Stomach (tissue), 8 donors: ENCODE measurements at regions not wholly inside any gene's neighbourhood (a gene's known extent, or its start where the extent isn't known, plus 50 kb on each side); places are given as distances from the start of the nearest gene placed in this dataset.

Source experiments
- DNase-seq, 2 donors: peaks; one replicate each; pipeline versions ENCODE4 v3.0.0 to v3.0.0-alpha.2; 2013 to 2019
- H3K27ac ChIP-seq, 5 donors: fragments of 200-600 bp in 4 of 5; sonication (generic) in 4 of 5; one replicate each; pipeline ENCODE4 v1.5.1; 2013 to 2019; ENCODE audit warnings: mild to moderate bottlenecking in 1 of 5, moderate library complexity in 1 of 5
- H3K27me3 ChIP-seq, 3 donors: fragments of 200-600 bp; sonication (generic); one replicate each; pipeline ENCODE4 v1.5.1; 2017 to 2019; ENCODE audit warnings: mixed run types in 1 of 3
- H3K36me3 ChIP-seq, 4 donors: fragments of 200-600 bp; sonication (generic); 1 replicate in 3 of 4; 2 replicates in 1 of 4; pipeline ENCODE4 v1.5.1; 2016 to 2019
- H3K4me1 ChIP-seq, 4 donors: fragments of 200-600 bp; sonication (generic); one replicate each; pipeline ENCODE4 v1.5.1; 2016 to 2019
- H3K4me3 ChIP-seq, 4 donors: fragments of 200-600 bp; sonication (generic) in 3 of 4; one replicate each; pipeline ENCODE4 v1.5.1; 2016 to 2019; ENCODE audit warnings: mild to moderate bottlenecking in 1 of 4
- H3K9me3 ChIP-seq, 4 donors: fragments of 200-600 bp; sonication (generic); one replicate each; pipeline ENCODE4 v1.5.1; 2016 to 2019
- CTCF ChIP-seq, 7 experiments: fragments of 450-650 bp in 4 of 7; fragments of 200-600 bp in 3 of 7; sonication (generic) in 3 of 7; IDR thresholded peaks; one replicate each; pipeline ENCODE4 v1.5.1; 2016 to 2019; ENCODE audit warnings: antibody characterized with exemption in 7 of 7, control low read depth in 2 of 7, mild to moderate bottlenecking in 1 of 7
- EP300 ChIP-seq: sonication (generic); formaldehyde crosslinking; IDR thresholded peaks from one replicate; pipeline ENCODE4 v1.6.1; 2017; ENCODE audit warnings: antibody characterized with exemption
- POLR2A ChIP-seq, 4 donors: fragments of 450-650 bp; IDR thresholded peaks; one replicate each; pipeline ENCODE4 v1.6.1; 2016; ENCODE audit warnings: antibody characterized with exemption in 4 of 4, control low read depth in 2 of 4, mild to moderate bottlenecking in 1 of 4, moderate library complexity in 1 of 4
- POLR2AphosphoS5 ChIP-seq, 3 donors: sonication (generic); formaldehyde crosslinking; IDR thresholded peaks; one replicate each; pipeline ENCODE4 v1.6.1; 2016; ENCODE audit warnings: antibody characterized with exemption in 3 of 3
- WGBS, 5 donors: extraction: QIAGEN DNeasy Blood & Tissue Kit in 3 of 5; methylation state at CpG; one replicate each; pipeline versions ENCODE4 v1.1.5 to v1.1.7; 2013 to 2018; 5-methylcytosine and 5-hydroxymethylcytosine counted together
- intact Hi-C: fragments of 100-400 bp; cut with DNase I; formaldehyde crosslinking; loops from one replicate; pipeline ENCODE4 v1.15.1; 2023; ENCODE audit warnings: low total_unique reads
- donor health status: healthy with polysubstance abuse.
- donor health status: Bipolar disorder and iron deficiency.
- donor health status: healthy.

- DNase-seq, result peak in 1 of 2 donors; percentile 28
- no peaks in the 10 kb centered on the region for H3K4me1 ChIP-seq
- H3K36me3 ChIP-seq, result no peaks in the 10 kb centered on the region
- H3K27ac ChIP-seq, result no peak overlapping the region
- TF ChIP-seq POLR2AphosphoS5 (IDR thresholded peaks at IDR 0.05), result no peak
- TF ChIP-seq CTCF (IDR thresholded peaks at IDR 0.05), result no peak
- no peak for TF ChIP-seq EP300
- TF ChIP-seq POLR2A (IDR thresholded peaks at IDR 0.05), result no peak
- intact Hi-C loops, result no loop called here
- H3K27me3 ChIP-seq, result no peaks in the 10 kb centered on the region
- H3K9me3 ChIP-seq, result peaks cover 0 to 9% (median 5%) of the 10 kb centered on the region in 4 donors
- no peak overlapping the region for H3K4me3 ChIP-seq
- 56 to 68% (median 60%) methylated on average over 5 of the region's 5 CpGs for WGBS, 5 donors
Observed at GRCh38 chr1:186535388-186536133, 74.6 kb upstream of the PDC start.

GRCh38 chr1:186534401-186534800 is 73.5 kb upstream of the PDC start:
- Histone ChIP-seq H3K9me3 (peaks cover 0 to 9% (median 3%) of the 10 kb centered on the region in 4 donors), H3K36me3 (no peaks in the 10 kb centered on the region), H3K4me3 (no peak overlapping the region), H3K27me3 (no peaks in the 10 kb centered on the region), H3K27ac (no peak overlapping the region), H3K4me1 (no peaks in the 10 kb centered on the region)
- DNase-seq, result no peak
- WGBS, 5 donors, result 79 to 84% (median 80%) methylated on average over 4 of the region's 4 CpGs
- intact Hi-C loops, result no loop called here
- TF ChIP-seq POLR2A (IDR thresholded peaks at IDR 0.05), result no peak
- no peak for TF ChIP-seq POLR2AphosphoS5 (IDR thresholded peaks at IDR 0.05)
- TF ChIP-seq CTCF (IDR thresholded peaks at IDR 0.05), result no peak
- no peak for TF ChIP-seq EP300

- intact Hi-C loops, result no loop called here
- no peak for DNase-seq
- WGBS, 5 donors, result 77 to 95% (median 88%) methylated on average over 2 of the region's 2 CpGs
- no peak overlapping the region for H3K4me3 ChIP-seq
- H3K4me1 ChIP-seq, result no peaks in the 10 kb centered on the region
- no peaks in the 10 kb centered on the region for H3K27me3 ChIP-seq
- no peak for TF ChIP-seq CTCF (IDR thresholded peaks at IDR 0.05)
- no peak for TF ChIP-seq POLR2AphosphoS5 (IDR thresholded peaks at IDR 0.05)
- no peak for TF ChIP-seq EP300
- TF ChIP-seq POLR2A (IDR thresholded peaks at IDR 0.05), result no peak
- H3K27ac ChIP-seq, result no peak overlapping the region
- H3K36me3 ChIP-seq, result no peaks in the 10 kb centered on the region
- peaks cover 0 to 9% (median 3%) of the 10 kb centered on the region in 4 donors for H3K9me3 ChIP-seq
Observed at GRCh38 chr1:186532466-186532865, 71.6 kb upstream of the PDC start.

- no peak for TF ChIP-seq POLR2A (IDR thresholded peaks at IDR 0.05)
- no peak for TF ChIP-seq POLR2AphosphoS5 (IDR thresholded peaks at IDR 0.05)
- TF ChIP-seq EP300, result no peak
- no peak for TF ChIP-seq CTCF (IDR thresholded peaks at IDR 0.05)
- Histone ChIP-seq H3K36me3 (no peaks in the 10 kb centered on the region), H3K4me3 (no peak overlapping the region), H3K4me1 (no peaks in the 10 kb centered on the region), H3K9me3 (peaks cover 0 to 9% (median 3%) of the 10 kb centered on the region in 4 donors), H3K27ac (no peak overlapping the region), H3K27me3 (no peaks in the 10 kb centered on the region)
- DNase-seq, result no peak
- intact Hi-C loops, result no loop called here
- WGBS, 5 donors, result 79 to 100% (median 91%) methylated on average over 1 of the region's 1 CpG
Observed at GRCh38 chr1:186531561-186532165, 70.7 kb upstream of the PDC start.
